AG08396 (cell line): ENCODE measurements at regions not wholly inside any gene's neighbourhood (a gene's known extent, or its start where the extent isn't known, plus 50 kb on each side); places are given as distances from the start of the nearest gene placed in this dataset.

Experiments
- DNase-seq: peaks from one replicate; pipeline ENCODE4 v3.0.0; 2012; ENCODE audit warnings: low spot score, mixed read lengths

GRCh38 chr2:236932831-236933361 lies 152.8 kb upstream of the COPS8 start:
- DNase-seq = no peak

- no peak for DNase-seq
These were observed 151.5 kb upstream of the COPS8 start for GRCh38 chr2:236934166-236934565.

GRCh38 chr2:236934656-236935055 lies 151.0 kb upstream of the COPS8 start:
- no peak for DNase-seq

- no peak for DNase-seq
These were observed 150.6 kb upstream of the COPS8 start for GRCh38 chr2:236935083-236935482.

- DNase-seq = no peak
These were observed 149.9 kb upstream of the COPS8 start for GRCh38 chr2:236935631-236936445.

- DNase-seq = no peak
These were observed 149.2 kb upstream of the COPS8 start for GRCh38 chr2:236936446-236936940.

- DNase-seq = no peak
These were observed 147.6 kb upstream of the COPS8 start for GRCh38 chr2:236938126-236938525.

GRCh38 chr2:236939271-236939670 lies 146.4 kb upstream of the COPS8 start:
- DNase-seq = no peak

- DNase-seq = no peak
These were observed 145.9 kb upstream of the COPS8 start for GRCh38 chr2:236939721-236940231.

- no peak for DNase-seq
These were observed 145.2 kb upstream of the COPS8 start for GRCh38 chr2:236940497-236940896.

GRCh38 chr2:236940916-236941520 lies 144.7 kb upstream of the COPS8 start:
- DNase-seq = no peak

GRCh38 chr2:236941551-236941950 lies 144.1 kb upstream of the COPS8 start:
- DNase-seq = no peak

- DNase-seq = no peak
These were observed 143.1 kb upstream of the COPS8 start for GRCh38 chr2:236942554-236942953.

GRCh38 chr2:236943068-236943467 lies 142.6 kb upstream of the COPS8 start:
- no peak for DNase-seq

GRCh38 chr2:236943841-236944513 lies 141.7 kb upstream of the COPS8 start:
- no peak for DNase-seq

- DNase-seq = no peak
These were observed 141.1 kb upstream of the COPS8 start for GRCh38 chr2:236944561-236944960.

- no peak for DNase-seq
These were observed 140.2 kb upstream of the COPS8 start for GRCh38 chr2:236945431-236946016.

- no peak for DNase-seq
These were observed 138.8 kb upstream of the COPS8 start for GRCh38 chr2:236946871-236947270.

- DNase-seq = no peak
These were observed 138.4 kb upstream of the COPS8 start for GRCh38 chr2:236947294-236947693.

GRCh38 chr2:236947896-236948295 lies 137.8 kb upstream of the COPS8 start:
- no peak for DNase-seq

GRCh38 chr2:236949089-236949905 lies 136.4 kb upstream of the COPS8 start:
- no peak for DNase-seq
